Choroid plexus epithelial cell (primary cell): ENCODE measurements at regions not wholly inside any gene's neighbourhood (a gene's known extent, or its start where the extent isn't known, plus 50 kb on each side); places are given as distances from the start of the nearest gene placed in this dataset.

ENCODE experiments used
- DNase-seq: peaks from one replicate; pipeline ENCODE4 v3.0.0-alpha.2; 2010; ENCODE audit warnings: low read depth
- H3K4me3 ChIP-seq: 2 replicates; pipeline ENCODE4 v1.5.1; 2011; ENCODE audit warnings: low read depth, mild to moderate bottlenecking, control low read depth, low read length, moderate library complexity
- CTCF ChIP-seq: conservative IDR thresholded peaks from 2 replicates; pipeline ENCODE4 v1.5.1; 2011; ENCODE audit warnings: low read depth, mild to moderate bottlenecking, control low read depth, inconsistent platforms, low read length, moderate library complexity

- no peak for DNase-seq
- no peak for TF ChIP-seq CTCF
- no peak overlapping the region for H3K4me3 ChIP-seq
Observed at GRCh38 chr10:117427356-117427755, 52.1 kb upstream of the PDZD8 start.

- no peak overlapping the region for H3K4me3 ChIP-seq
- DNase-seq, result no peak
- TF ChIP-seq CTCF, result no peak
Observed at GRCh38 chr10:117425974-117426566, 50.8 kb upstream of the PDZD8 start.

GRCh38 chr10:117424883-117425649 is 49.8 kb upstream of the PDZD8 start:
- DNase-seq, result no peak
- no peak for TF ChIP-seq CTCF
- no peak overlapping the region for H3K4me3 ChIP-seq
